ENCODE measurements at regions not wholly inside any gene's neighbourhood (a gene's known extent, or its start where the extent isn't known, plus 50 kb on each side); places are given as distances from the start of the nearest gene placed in this dataset.

DNA sequence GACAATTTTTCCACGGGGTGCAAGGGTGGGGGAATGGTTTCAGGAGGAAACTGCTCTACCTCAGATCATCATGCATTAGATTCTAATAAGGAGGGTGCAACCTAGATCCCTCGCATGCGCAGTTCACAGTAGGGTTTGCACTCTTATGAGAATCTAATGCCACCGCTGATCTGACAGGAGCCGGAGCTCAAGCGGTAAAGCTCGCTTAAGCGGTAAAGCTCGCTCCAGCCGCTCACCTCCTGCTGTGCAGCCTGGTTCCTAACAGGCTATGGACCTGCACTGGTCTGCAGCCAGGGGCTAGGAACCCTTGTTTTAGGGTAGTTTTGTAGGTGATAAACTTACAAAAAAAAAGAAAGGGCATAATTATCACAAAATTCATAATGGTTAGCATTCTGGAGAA is 53.9 kb upstream of the RYR3 start:
- TF ChIP-seq EZH2 (IDR thresholded peaks at IDR 0.05; ENCODE audit: borderline replicate concordance, low read depth, low read length, severe bottlenecking) (no peak), POLR2A (IDR thresholded peaks at IDR 0.05; ENCODE audit: low read depth, low read length) (no peak), JUN (IDR thresholded peaks at IDR 0.05; ENCODE audit: borderline replicate concordance, insufficient read depth, insufficient read length, low read depth) (no peak), CTCF (IDR thresholded peaks at IDR 0.05; ENCODE audit: extremely low read depth in 1 of 2, insufficient read depth in 1 of 2, low read depth in 1 of 2, low read length in 2 of 2) (no peak), POLR2AphosphoS5 (IDR thresholded peaks at IDR 0.05; ENCODE audit: insufficient read depth, low read depth, low read length) (no peak), MYC (IDR thresholded peaks at IDR 0.05; ENCODE audit: low read depth, low read length) (no peak), MAX (IDR thresholded peaks at IDR 0.05; ENCODE audit: insufficient read depth, insufficient read length) (no peak), GATA2 (IDR thresholded peaks at IDR 0.05; ENCODE audit: insufficient read depth, insufficient read length, low read depth, low read length) (no peak), FOS (IDR thresholded peaks at IDR 0.05; ENCODE audit: borderline replicate concordance, insufficient read depth, low read length) (no peak)

Data from endothelial cell of umbilical vein (primary cell).